DOHH2 (cell line): ENCODE measurements at regions not wholly inside any gene's neighbourhood (a gene's known extent, or its start where the extent isn't known, plus 50 kb on each side); places are given as distances from the start of the nearest gene placed in this dataset.

Source experiments
- H3F3A ChIP-seq: fragments of 200-600 bp; sonication (generic), shearing (Covaris generic); 2 replicates; pipeline ENCODE4 v1.6.0; 2016; ENCODE audit warnings: antibody characterized with exemption, mild to moderate bottlenecking; ENCODE audit not compliant: control insufficient read depth, insufficient read depth
- H3K27ac ChIP-seq: fragments of 200-600 bp; sonication (generic); 2 replicates; pipeline ENCODE4 v1.5.1; 2014; ENCODE audit warnings: low read depth, mild to moderate bottlenecking, low read length, moderate library complexity
- H3K27me3 ChIP-seq: fragments of 200-600 bp; sonication (generic); 2 replicates; pipeline ENCODE4 v1.6.1; 2014; ENCODE audit warnings: mild to moderate bottlenecking, low read length, mixed read lengths; ENCODE audit not compliant: control insufficient read depth
- H3K36me3 ChIP-seq: fragments of 200-600 bp; sonication (generic); 2 replicates; pipeline ENCODE4 v1.6.1; 2014; ENCODE audit warnings: mild to moderate bottlenecking, low read length, moderate library complexity, mixed read lengths; ENCODE audit not compliant: control insufficient read depth
- H3K4me1 ChIP-seq: fragments of 200-600 bp; sonication (generic); 2 replicates; pipeline ENCODE4 v1.6.1; 2014; ENCODE audit warnings: mild to moderate bottlenecking, low read length, mixed read lengths; ENCODE audit not compliant: control insufficient read depth
- H3K4me2 ChIP-seq: fragments of 200-600 bp; sonication (generic); 2 replicates; pipeline ENCODE4 v1.6.0; 2014; ENCODE audit warnings: mild to moderate bottlenecking, low read length, moderate library complexity
- H3K4me3 ChIP-seq: fragments of 200-600 bp; sonication (generic); 2 replicates; pipeline ENCODE4 v1.5.1; 2014; ENCODE audit warnings: mild to moderate bottlenecking, low read length, mixed read lengths
- H3K79me2 ChIP-seq: fragments of 200-600 bp; sonication (generic); 2 replicates; pipeline ENCODE4 v1.6.1; 2014; ENCODE audit warnings: mild to moderate bottlenecking, low read length, mixed read lengths; ENCODE audit not compliant: control insufficient read depth
- H3K9me2 ChIP-seq: fragments of 200-600 bp; sonication (generic); replicated peaks from 2 replicates; pipeline ENCODE4 v1.6.1; 2014; ENCODE audit warnings: mild to moderate bottlenecking, low read length, mixed read lengths; ENCODE audit not compliant: control insufficient read depth
- H3K9me3 ChIP-seq: fragments of 200-600 bp; sonication (generic); 2 replicates; pipeline ENCODE4 v1.6.1; 2014; ENCODE audit warnings: antibody characterized with exemption, low read length, mixed read lengths; ENCODE audit not compliant: control insufficient read depth, insufficient read depth
- H4K20me1 ChIP-seq: fragments of 200-600 bp; sonication (generic); 2 replicates; pipeline ENCODE4 v1.6.0; 2014; ENCODE audit warnings: low read depth, mild to moderate bottlenecking, antibody characterized with exemption, low read length, moderate library complexity; ENCODE audit not compliant: control insufficient read depth, insufficient read depth
- CTCF ChIP-seq: fragments of 200-600 bp; sonication (generic); IDR thresholded peaks from one replicate; pipeline ENCODE4 v1.5.1; 2014; ENCODE audit warnings: antibody characterized with exemption, mild to moderate bottlenecking, low read depth, low read length; ENCODE audit not compliant: poor library complexity, severe bottlenecking
- EZH2phosphoT487 ChIP-seq: fragments of 200-600 bp; sonication (generic); IDR thresholded peaks from 2 replicates; pipeline ENCODE4 v1.6.1; 2017; ENCODE audit warnings: borderline replicate concordance, mild to moderate bottlenecking, antibody characterized with exemption, low read length, moderate library complexity, mixed read lengths

- no peaks in the 10 kb centered on the region for H3K9me2 ChIP-seq
- H3K36me3 ChIP-seq, result no peaks in the 10 kb centered on the region
- H3K79me2 ChIP-seq, result no peaks in the 10 kb centered on the region
- H3K27ac ChIP-seq, result no peak overlapping the region
- H3K4me3 ChIP-seq, result no peak overlapping the region
- no peaks in the 10 kb centered on the region for H4K20me1 ChIP-seq
- no peaks in the 10 kb centered on the region for H3K4me1 ChIP-seq
- H3K4me2 ChIP-seq, result no peak overlapping the region
- no peaks in the 10 kb centered on the region for H3K27me3 ChIP-seq
- no peaks in the 10 kb centered on the region for H3K9me3 ChIP-seq
- no peaks in the 10 kb centered on the region for H3F3A ChIP-seq
- TF ChIP-seq CTCF (peak; percentile 95), EZH2phosphoT487 (no peak)
Measured at GRCh38 chr7:142385491-142386340, 127.9 kb upstream of the PRSS58 start.

- Histone ChIP-seq H3K4me2 (no peak overlapping the region), H3K9me3 (no peaks in the 10 kb centered on the region), H3K79me2 (no peaks in the 10 kb centered on the region), H4K20me1 (no peaks in the 10 kb centered on the region), H3F3A (no peaks in the 10 kb centered on the region), H3K4me3 (no peak overlapping the region), H3K36me3 (no peaks in the 10 kb centered on the region), H3K9me2 (no peaks in the 10 kb centered on the region), H3K4me1 (no peaks in the 10 kb centered on the region), H3K27me3 (no peaks in the 10 kb centered on the region), H3K27ac (no peak overlapping the region)
- no peak for TF ChIP-seq CTCF
- TF ChIP-seq EZH2phosphoT487, result no peak
Measured at GRCh38 chr7:142384493-142384922, 126.7 kb upstream of the PRSS58 start.

- no peaks in the 10 kb centered on the region for H3K9me3 ChIP-seq
- H3K36me3 ChIP-seq, result no peaks in the 10 kb centered on the region
- H4K20me1 ChIP-seq, result no peaks in the 10 kb centered on the region
- H3K4me2 ChIP-seq, result no peak overlapping the region
- no peaks in the 10 kb centered on the region for H3F3A ChIP-seq
- no peaks in the 10 kb centered on the region for H3K79me2 ChIP-seq
- no peak overlapping the region for H3K4me3 ChIP-seq
- no peak overlapping the region for H3K27ac ChIP-seq
- no peaks in the 10 kb centered on the region for H3K9me2 ChIP-seq
- TF ChIP-seq CTCF (no peak), EZH2phosphoT487 (no peak)
- no peaks in the 10 kb centered on the region for H3K4me1 ChIP-seq
- no peaks in the 10 kb centered on the region for H3K27me3 ChIP-seq
Measured at GRCh38 chr7:142383841-142384492, 126.1 kb upstream of the PRSS58 start.
